Mesenchymal stem cell (in vitro differentiated cells and primary cell): ENCODE measurements at regions not wholly inside any gene's neighbourhood (a gene's known extent, or its start where the extent isn't known, plus 50 kb on each side); places are given as distances from the start of the nearest gene placed in this dataset.

Source experiments
- DNase-seq: peaks from one replicate; pipeline ENCODE4 v3.0.0-alpha.2; 2013
- H2AFZ ChIP-seq: one replicate; pipeline ENCODE4 v1.6.1; 2013; ENCODE audit warnings: low read depth, mild to moderate bottlenecking, control low read depth, inconsistent platforms, low read length, moderate library complexity
- H2AK5ac ChIP-seq: 2 replicates; pipeline ENCODE4 v1.6.1; 2013; ENCODE audit warnings: low read length, moderate library complexity, mild to moderate bottlenecking, inconsistent platforms; ENCODE audit not compliant: severe bottlenecking
- H2BK120ac ChIP-seq: one replicate; pipeline ENCODE4 v1.6.1; 2013; ENCODE audit warnings: low read depth, mild to moderate bottlenecking, inconsistent platforms, low read length, moderate library complexity
- H2BK12ac ChIP-seq, 2 experiments: one replicate each; pipeline ENCODE4 v1.6.1; 2013; ENCODE audit warnings: inconsistent platforms in 2 of 2, low read length in 2 of 2, mild to moderate bottlenecking in 2 of 2, moderate library complexity in 2 of 2, control low read depth in 1 of 2
- H2BK15ac ChIP-seq: one replicate; pipeline ENCODE4 v1.6.1; 2013; ENCODE audit warnings: mild to moderate bottlenecking, low read depth, inconsistent platforms; ENCODE audit not compliant: poor library complexity, severe bottlenecking
- H2BK5ac ChIP-seq: 2 replicates; pipeline ENCODE4 v1.6.1; 2013; ENCODE audit warnings: low read depth, mild to moderate bottlenecking, low read length, control low read depth, inconsistent platforms; ENCODE audit not compliant: poor library complexity, severe bottlenecking
- H3K14ac ChIP-seq, 2 experiments: one replicate each; pipeline ENCODE4 v1.6.1; 2013; ENCODE audit warnings: inconsistent platforms in 2 of 2, low read length in 2 of 2, control low read depth in 1 of 2, mild to moderate bottlenecking in 1 of 2, moderate library complexity in 1 of 2
- H3K18ac ChIP-seq, 2 experiments: one replicate each; pipeline ENCODE4 v1.6.1; 2013; ENCODE audit warnings: inconsistent platforms in 2 of 2, low read length in 2 of 2, control low read depth in 1 of 2, low read depth in 1 of 2, mild to moderate bottlenecking in 1 of 2
- H3K23ac ChIP-seq, 2 experiments: one replicate each; pipeline ENCODE4 v1.6.1; 2013; ENCODE audit warnings: inconsistent platforms in 2 of 2, low read length in 2 of 2, mild to moderate bottlenecking in 2 of 2, moderate library complexity in 2 of 2, control low read depth in 1 of 2
- H3K27ac ChIP-seq: 2 replicates; pipeline ENCODE4 v1.5.1; 2013; ENCODE audit warnings: mild to moderate bottlenecking, moderate library complexity, low read length, control low read depth, inconsistent platforms; ENCODE audit not compliant: poor library complexity, severe bottlenecking
- H3K27me3 ChIP-seq, 2 experiments: 2 replicates each; pipeline versions ENCODE4 v1.6.1 to v1.7.0; 2013; ENCODE audit warnings: low read length in 2 of 2, mild to moderate bottlenecking in 2 of 2, moderate library complexity in 2 of 2, control low read depth in 1 of 2, inconsistent platforms in 1 of 2; ENCODE audit not compliant: control insufficient read depth in 1 of 2, insufficient read depth in 1 of 2
- H3K36me3 ChIP-seq, 2 experiments: 2 replicates each; pipeline versions ENCODE4 v1.6.1 to v1.7.0; 2013; ENCODE audit warnings: low read length in 2 of 2, control low read depth in 1 of 2, inconsistent platforms in 1 of 2, low read depth in 1 of 2, mild to moderate bottlenecking in 1 of 2; ENCODE audit not compliant: insufficient read depth in 2 of 2, control insufficient read depth in 1 of 2
- H3K4ac ChIP-seq, 2 experiments: one replicate each; pipeline ENCODE4 v1.6.1; 2013; ENCODE audit warnings: inconsistent platforms in 2 of 2, low read length in 2 of 2, mild to moderate bottlenecking in 2 of 2, moderate library complexity in 2 of 2, control low read depth in 1 of 2, low read depth in 1 of 2
- H3K4me1 ChIP-seq: 2 replicates; pipeline ENCODE4 v1.6.1; 2013; ENCODE audit warnings: low read depth, low read length, control low read depth; ENCODE audit not compliant: control insufficient read depth, insufficient read depth
- H3K4me2 ChIP-seq: 2 replicates; pipeline ENCODE4 v1.6.1; 2013; ENCODE audit warnings: low read length, mild to moderate bottlenecking, inconsistent platforms; ENCODE audit not compliant: poor library complexity, severe bottlenecking
- H3K4me3 ChIP-seq, 2 experiments: 2 replicates each; pipeline versions ENCODE4 v1.5.1 to v1.7.0; 2013; ENCODE audit warnings: low read length in 2 of 2, mild to moderate bottlenecking in 2 of 2, control low read depth in 1 of 2, low read depth in 1 of 2; ENCODE audit not compliant: insufficient read depth in 1 of 2
- H3K79me1 ChIP-seq: replicated peaks from 2 replicates; pipeline ENCODE4 v1.6.1; 2013; ENCODE audit warnings: mild to moderate bottlenecking, control low read depth, low read length, inconsistent platforms; ENCODE audit not compliant: poor library complexity, severe bottlenecking
- H3K9ac ChIP-seq: 2 replicates; pipeline ENCODE4 v1.7.0; 2013; ENCODE audit warnings: mild to moderate bottlenecking, low read length, moderate library complexity
- H3K9me3 ChIP-seq: 2 replicates; pipeline ENCODE4 v1.7.0; 2013; ENCODE audit warnings: mild to moderate bottlenecking, low read length; ENCODE audit not compliant: control insufficient read depth
- H4K8ac ChIP-seq: one replicate; pipeline ENCODE4 v1.6.1; 2013; ENCODE audit warnings: inconsistent platforms, mild to moderate bottlenecking, low read length, moderate library complexity
- H4K91ac ChIP-seq: one replicate; pipeline ENCODE4 v1.6.1; 2013; ENCODE audit warnings: mild to moderate bottlenecking, low read length, inconsistent platforms
- WGBS: methylation state at CpG from one replicate; pipeline ENCODE4 v1.1.7; 2013; ENCODE audit warnings: mixed read lengths; 5-methylcytosine and 5-hydroxymethylcytosine counted together

DNA sequence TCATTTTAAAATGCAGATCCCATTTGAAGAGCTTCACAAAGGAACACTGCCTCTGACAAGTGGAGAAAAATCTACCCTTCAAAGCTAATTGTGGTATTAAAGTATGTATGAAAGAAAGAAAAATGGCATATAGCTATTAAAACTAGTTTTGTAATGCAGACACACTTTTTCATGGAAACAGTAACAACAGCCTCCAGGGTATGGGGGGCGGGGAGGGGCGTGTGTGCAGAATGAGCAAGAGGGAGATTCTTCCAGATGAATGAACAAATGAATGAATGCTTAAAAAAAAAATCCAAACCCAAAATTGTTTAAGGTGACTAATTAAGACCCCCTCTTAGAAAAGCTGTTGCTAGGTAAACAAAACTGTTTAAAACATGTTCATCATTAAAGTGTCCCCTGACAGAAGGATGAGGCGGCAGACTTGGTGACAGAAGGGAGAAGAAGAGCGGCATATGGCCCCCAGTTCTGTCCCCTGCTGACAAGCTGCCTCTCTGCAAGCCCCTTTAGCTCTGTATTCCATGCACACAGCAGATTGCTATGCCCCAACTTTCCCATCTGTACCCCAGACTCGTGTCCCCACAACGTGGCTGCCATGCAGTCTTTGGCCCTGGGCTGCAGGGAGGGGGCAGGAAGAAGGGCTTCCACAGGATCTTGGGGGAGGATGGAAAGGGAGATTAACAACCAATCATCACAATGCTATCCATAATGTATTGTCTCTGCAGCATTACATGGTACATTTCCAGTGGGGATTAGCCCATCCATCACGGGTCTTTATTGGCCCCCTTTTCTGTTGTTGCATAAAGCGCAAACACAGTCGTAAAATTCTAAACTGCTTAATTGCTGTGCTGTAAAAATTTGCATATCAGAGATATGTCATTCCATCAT is 108.4 kb upstream of the OLIG3 start:
- no peak overlapping the region for H2AK5ac ChIP-seq
- no peak overlapping the region for H3K14ac ChIP-seq
- no peak for DNase-seq
- H2AFZ ChIP-seq: no peak overlapping the region
- 78% methylated on average over 8 of the region's 9 CpGs for WGBS
- no peak overlapping the region for H2BK12ac ChIP-seq
- H3K36me3 ChIP-seq: no peaks in the 10 kb centered on the region
- H3K23ac ChIP-seq: no peak overlapping the region
- peaks cover 5% of the 10 kb centered on the region for H3K9me3 ChIP-seq
- H3K4me1 ChIP-seq: no peaks in the 10 kb centered on the region
- no peak overlapping the region for H3K27ac ChIP-seq
- no peak overlapping the region for H3K18ac ChIP-seq
- H4K8ac ChIP-seq: no peak overlapping the region
- no peak overlapping the region for H3K4ac ChIP-seq
- peaks cover 25 to 53% of the 10 kb centered on the region in 2 experiments for H3K27me3 ChIP-seq
- H2BK120ac ChIP-seq: no peak overlapping the region
- H2BK5ac ChIP-seq: no peak overlapping the region
- H3K79me1 ChIP-seq: no peaks in the 10 kb centered on the region
- H3K9ac ChIP-seq: no peak overlapping the region
- no peak overlapping the region for H3K4me3 ChIP-seq
- no peak overlapping the region for H2BK15ac ChIP-seq
- H4K91ac ChIP-seq: no peak overlapping the region
- no peak overlapping the region for H3K4me2 ChIP-seq

GRCh38 chr6:137610702-137611101 is 116.5 kb upstream of the OLIG3 start:
- H3K79me1 ChIP-seq: no peaks in the 10 kb centered on the region
- H2BK5ac ChIP-seq: no peak overlapping the region
- H3K36me3 ChIP-seq: no peaks in the 10 kb centered on the region
- no peak overlapping the region for H2AFZ ChIP-seq
- H3K27me3 ChIP-seq: peaks cover 7 to 28% of the 10 kb centered on the region in 2 experiments
- no peak overlapping the region for H3K18ac ChIP-seq
- no peak overlapping the region for H3K9ac ChIP-seq
- H3K9me3 ChIP-seq: peaks cover 3% of the 10 kb centered on the region
- H3K23ac ChIP-seq: no peak overlapping the region
- H2BK15ac ChIP-seq: no peak overlapping the region
- H3K14ac ChIP-seq: no peak overlapping the region
- H2BK120ac ChIP-seq: no peak overlapping the region
- no peak overlapping the region for H3K4me3 ChIP-seq
- H2BK12ac ChIP-seq: no peak overlapping the region
- no peak overlapping the region for H3K27ac ChIP-seq
- DNase-seq: no peak
- no peak overlapping the region for H4K8ac ChIP-seq
- H2AK5ac ChIP-seq: no peak overlapping the region
- H3K4me2 ChIP-seq: no peak overlapping the region
- 50% methylated on average over 1 of the region's 2 CpGs for WGBS
- no peak overlapping the region for H4K91ac ChIP-seq
- H3K4ac ChIP-seq: no peak overlapping the region
- H3K4me1 ChIP-seq: no peaks in the 10 kb centered on the region

DNA sequence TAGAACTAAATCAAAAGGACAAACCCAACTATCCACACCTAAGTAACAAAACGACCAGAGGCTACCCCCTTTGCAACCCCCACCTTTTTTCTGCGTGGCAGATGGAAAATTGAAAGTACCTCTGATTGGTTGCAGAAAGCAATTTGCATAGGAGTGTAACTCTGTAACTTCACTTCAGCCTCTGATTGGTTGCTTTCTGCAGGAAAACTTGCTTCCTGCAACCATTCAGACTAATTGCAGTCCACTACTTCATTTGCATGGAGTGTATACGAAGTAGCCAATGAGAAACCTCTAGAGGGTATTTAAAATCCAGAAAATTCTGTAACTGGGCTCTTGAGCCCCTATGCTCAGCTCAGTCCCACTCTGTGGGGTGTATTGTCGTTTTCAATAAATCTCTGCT is 129.1 kb upstream of the OLIG3 start:
- Histone ChIP-seq H3K79me1 (no peaks in the 10 kb centered on the region), H3K27ac (no peak overlapping the region), H3K9me3 (no peaks in the 10 kb centered on the region), H3K4me2 (no peak overlapping the region), H3K4me1 (no peaks in the 10 kb centered on the region), H3K18ac (no peak overlapping the region), H4K8ac (no peak overlapping the region), H2BK12ac (no peak overlapping the region), H3K23ac (no peak overlapping the region), H3K4me3 (no peak overlapping the region), H3K14ac (no peak overlapping the region), H2AFZ (no peak overlapping the region), H2BK15ac (no peak overlapping the region), H3K9ac (no peak overlapping the region), H2BK5ac (no peak overlapping the region), H3K27me3 (peaks cover 4 to 11% of the 10 kb centered on the region in 2 experiments), H2AK5ac (no peak overlapping the region), H4K91ac (no peak overlapping the region), H3K36me3 (no peaks in the 10 kb centered on the region), H3K4ac (no peak overlapping the region), H2BK120ac (no peak overlapping the region)
- DNase-seq: no peak
- WGBS: 88% methylated on average over 4 of the region's 4 CpGs

GRCh38 chr6:137625100-137625661 is 131.0 kb upstream of the OLIG3 start:
- H2BK15ac ChIP-seq: no peak overlapping the region
- H3K18ac ChIP-seq: no peak overlapping the region
- no peak overlapping the region for H2BK120ac ChIP-seq
- H3K23ac ChIP-seq: no peak overlapping the region
- WGBS: 90% methylated on average over 8 of the region's 8 CpGs
- no peaks in the 10 kb centered on the region for H3K79me1 ChIP-seq
- no peak overlapping the region for H2AFZ ChIP-seq
- no peak overlapping the region for H4K8ac ChIP-seq
- H3K27me3 ChIP-seq: peaks cover 4 to 11% of the 10 kb centered on the region in 2 experiments
- no peaks in the 10 kb centered on the region for H3K36me3 ChIP-seq
- H4K91ac ChIP-seq: no peak overlapping the region
- no peaks in the 10 kb centered on the region for H3K9me3 ChIP-seq
- H3K27ac ChIP-seq: no peak overlapping the region
- no peaks in the 10 kb centered on the region for H3K4me1 ChIP-seq
- no peak overlapping the region for H3K4ac ChIP-seq
- H2BK5ac ChIP-seq: no peak overlapping the region
- no peak for DNase-seq
- H3K14ac ChIP-seq: no peak overlapping the region
- no peak overlapping the region for H3K4me3 ChIP-seq
- no peak overlapping the region for H2AK5ac ChIP-seq
- H3K4me2 ChIP-seq: no peak overlapping the region
- H3K9ac ChIP-seq: no peak overlapping the region
- H2BK12ac ChIP-seq: no peak overlapping the region
